ENCODE measurements at regions not wholly inside any gene's neighbourhood (a gene's known extent, or its start where the extent isn't known, plus 50 kb on each side); places are given as distances from the start of the nearest gene placed in this dataset.

DNA sequence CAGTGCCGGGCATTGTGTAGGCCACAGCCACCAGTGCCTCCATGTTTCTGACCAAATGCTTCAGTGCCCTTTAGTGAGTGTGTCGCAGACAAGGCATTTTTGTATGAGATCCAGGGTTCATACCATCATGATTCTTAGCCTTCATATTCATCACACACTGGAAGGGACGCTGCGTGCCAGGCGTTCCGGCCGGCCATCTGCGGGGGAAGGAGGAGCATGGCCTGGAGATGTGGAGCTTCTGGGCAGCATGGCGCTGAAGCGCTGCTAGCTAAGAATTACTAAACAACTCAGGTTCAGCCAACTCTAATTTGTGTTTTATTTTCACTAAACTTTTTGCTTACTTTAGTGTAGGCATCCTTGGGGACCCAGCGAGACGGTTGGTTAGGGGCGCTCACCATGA lies 111.4 kb upstream of the EXOC2 start:
- TF ChIP-seq MXI1 (IDR thresholded peaks at IDR 0.05; ENCODE audit: low read depth, low read length) (no peak), EZH2 (IDR thresholded peaks at IDR 0.05; ENCODE audit: borderline replicate concordance, control insufficient read depth, low read depth, low read length) (no peak), MYC (IDR thresholded peaks at IDR 0.05; ENCODE audit: insufficient read depth, insufficient read length, insufficient replicate concordance, low read length, severe bottlenecking) (no peak), POLR2AphosphoS5 (IDR thresholded peaks at IDR 0.05; ENCODE audit: low read length) (no peak), SRF (IDR thresholded peaks at IDR 0.05; ENCODE audit: low read depth in 2 of 2, low read length in 2 of 2) (no peak), NFYA (IDR thresholded peaks at IDR 0.05; ENCODE audit: borderline replicate concordance, low read depth, low read length) (no peak)
- TF ChIP-seq, protein P1, sequence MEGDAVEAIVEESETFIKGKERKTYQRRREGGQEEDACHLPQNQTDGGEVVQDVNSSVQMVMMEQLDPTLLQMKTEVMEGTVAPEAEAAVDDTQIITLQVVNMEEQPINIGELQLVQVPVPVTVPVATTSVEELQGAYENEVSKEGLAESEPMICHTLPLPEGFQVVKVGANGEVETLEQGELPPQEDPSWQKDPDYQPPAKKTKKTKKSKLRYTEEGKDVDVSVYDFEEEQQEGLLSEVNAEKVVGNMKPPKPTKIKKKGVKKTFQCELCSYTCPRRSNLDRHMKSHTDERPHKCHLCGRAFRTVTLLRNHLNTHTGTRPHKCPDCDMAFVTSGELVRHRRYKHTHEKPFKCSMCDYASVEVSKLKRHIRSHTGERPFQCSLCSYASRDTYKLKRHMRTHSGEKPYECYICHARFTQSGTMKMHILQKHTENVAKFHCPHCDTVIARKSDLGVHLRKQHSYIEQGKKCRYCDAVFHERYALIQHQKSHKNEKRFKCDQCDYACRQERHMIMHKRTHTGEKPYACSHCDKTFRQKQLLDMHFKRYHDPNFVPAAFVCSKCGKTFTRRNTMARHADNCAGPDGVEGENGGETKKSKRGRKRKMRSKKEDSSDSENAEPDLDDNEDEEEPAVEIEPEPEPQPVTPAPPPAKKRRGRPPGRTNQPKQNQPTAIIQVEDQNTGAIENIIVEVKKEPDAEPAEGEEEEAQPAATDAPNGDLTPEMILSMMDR (IDR thresholded peaks at IDR 0.05 in 2 of 3, conservative IDR thresholded peaks at IDR 0.05 in 1 of 3; ENCODE audit: control insufficient read depth in 2 of 3, extremely low read depth in 1 of 3, insufficient read depth in 1 of 3, low read depth in 3 of 3, low read length in 3 of 3) = no peak
- TF ChIP-seq, protein P2, sequence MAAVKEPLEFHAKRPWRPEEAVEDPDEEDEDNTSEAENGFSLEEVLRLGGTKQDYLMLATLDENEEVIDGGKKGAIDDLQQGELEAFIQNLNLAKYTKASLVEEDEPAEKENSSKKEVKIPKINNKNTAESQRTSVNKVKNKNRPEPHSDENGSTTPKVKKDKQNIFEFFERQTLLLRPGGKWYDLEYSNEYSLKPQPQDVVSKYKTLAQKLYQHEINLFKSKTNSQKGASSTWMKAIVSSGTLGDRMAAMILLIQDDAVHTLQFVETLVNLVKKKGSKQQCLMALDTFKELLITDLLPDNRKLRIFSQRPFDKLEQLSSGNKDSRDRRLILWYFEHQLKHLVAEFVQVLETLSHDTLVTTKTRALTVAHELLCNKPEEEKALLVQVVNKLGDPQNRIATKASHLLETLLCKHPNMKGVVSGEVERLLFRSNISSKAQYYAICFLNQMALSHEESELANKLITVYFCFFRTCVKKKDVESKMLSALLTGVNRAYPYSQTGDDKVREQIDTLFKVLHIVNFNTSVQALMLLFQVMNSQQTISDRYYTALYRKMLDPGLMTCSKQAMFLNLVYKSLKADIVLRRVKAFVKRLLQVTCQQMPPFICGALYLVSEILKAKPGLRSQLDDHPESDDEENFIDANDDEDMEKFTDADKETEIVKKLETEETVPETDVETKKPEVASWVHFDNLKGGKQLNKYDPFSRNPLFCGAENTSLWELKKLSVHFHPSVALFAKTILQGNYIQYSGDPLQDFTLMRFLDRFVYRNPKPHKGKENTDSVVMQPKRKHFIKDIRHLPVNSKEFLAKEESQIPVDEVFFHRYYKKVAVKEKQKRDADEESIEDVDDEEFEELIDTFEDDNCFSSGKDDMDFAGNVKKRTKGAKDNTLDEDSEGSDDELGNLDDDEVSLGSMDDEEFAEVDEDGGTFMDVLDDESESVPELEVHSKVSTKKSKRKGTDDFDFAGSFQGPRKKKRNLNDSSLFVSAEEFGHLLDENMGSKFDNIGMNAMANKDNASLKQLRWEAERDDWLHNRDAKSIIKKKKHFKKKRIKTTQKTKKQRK (IDR thresholded peaks at IDR 0.05; ENCODE audit: low read depth, low read length) = no peak

All from GM12878 (cell line).